GM13976 (cell line): ENCODE measurements at regions not wholly inside any gene's neighbourhood (a gene's known extent, or its start where the extent isn't known, plus 50 kb on each side); places are given as distances from the start of the nearest gene placed in this dataset.
"Not testable (repeated sequence)": the region's sequence is repeated elsewhere in the genome, so short reads cannot be mapped to it uniquely, and the experiment has no call there.

ENCODE experiments used
- DNase-seq: peaks from one replicate; pipeline ENCODE4 v3.0.0; 2012; ENCODE audit warnings: low spot score
- CTCF ChIP-seq: IDR thresholded peaks from 2 replicates; pipeline ENCODE4 v1.5.1; 2012; ENCODE audit warnings: borderline replicate concordance, mild to moderate bottlenecking; ENCODE audit not compliant: insufficient read depth; ENCODE audit errors: extremely low read depth, missing control alignments, control extremely low read depth
- in situ Hi-C: fragments of 300-500 bp; cut with MboI; formaldehyde crosslinking; loops from one replicate; pipeline ENCODE4 v1.12.0; 2022; ENCODE audit warnings: low sequenced_read_pairs, mixed read lengths, inconsistent platforms; ENCODE audit not compliant: unreplicated experiment

GRCh38 chr14:106719880-106720279, 1193.5 kb downstream of the TMEM121 start:
- DNase-seq, in situ Hi-C loops: not testable (repeated sequence)
- TF ChIP-seq CTCF: peak; percentile 23

- in situ Hi-C loops, DNase-seq: not testable (repeated sequence)
These were observed 1195.5 kb downstream of the TMEM121 start for GRCh38 chr14:106721926-106722325.

- in situ Hi-C loops, DNase-seq: not testable (repeated sequence)
These were observed 1196.7 kb downstream of the TMEM121 start for GRCh38 chr14:106722813-106723687.

GRCh38 chr14:106727962-106728361, 1201.6 kb downstream of the TMEM121 start:
- in situ Hi-C loops, DNase-seq: not testable (repeated sequence)

GRCh38 chr14:106728611-106729010, 1202.2 kb downstream of the TMEM121 start:
- no peak for TF ChIP-seq CTCF
- no peak for DNase-seq
- in situ Hi-C loops: no loop called here

GRCh38 chr14:106729551-106729950, 1203.2 kb downstream of the TMEM121 start:
- no peak for TF ChIP-seq CTCF
- in situ Hi-C loops: no loop called here
- no peak for DNase-seq

- TF ChIP-seq CTCF: no peak
- in situ Hi-C loops: no loop called here
- DNase-seq: no peak
These were observed 1207.4 kb downstream of the TMEM121 start for GRCh38 chr14:106733771-106734170.

GRCh38 chr14:106737021-106737420, 1210.6 kb downstream of the TMEM121 start:
- DNase-seq: no peak
- no peak for TF ChIP-seq CTCF
- in situ Hi-C loops: no loop called here
